ENCODE measurements at regions not wholly inside any gene's neighbourhood (a gene's known extent, or its start where the extent isn't known, plus 50 kb on each side); places are given as distances from the start of the nearest gene placed in this dataset.

- DNase-seq (ENCODE audit: low read depth) = no peak
These were observed 248.9 kb upstream of the FOXQ1 start for GRCh38 chr6:1062786-1063545.

- DNase-seq (ENCODE audit: low read depth) = no peak
These were observed 252.3 kb upstream of the FOXQ1 start for GRCh38 chr6:1059596-1059995.

- no peak for DNase-seq (ENCODE audit: low read depth)
These were observed 254.3 kb upstream of the FOXQ1 start for GRCh38 chr6:1057490-1058135.

GRCh38 chr6:1055015-1055921 is 256.6 kb upstream of the FOXQ1 start:
- DNase-seq (ENCODE audit: low read depth) = no peak

- DNase-seq (ENCODE audit: low read depth) = no peak
These were observed 257.3 kb upstream of the FOXQ1 start for GRCh38 chr6:1054653-1055014.

GRCh38 chr6:1053586-1053985 is 258.3 kb upstream of the FOXQ1 start:
- no peak for DNase-seq (ENCODE audit: low read depth)

- no peak for DNase-seq (ENCODE audit: low read depth)
These were observed 259.6 kb upstream of the FOXQ1 start for GRCh38 chr6:1052262-1052661.

GRCh38 chr6:1049900-1050299 is 262.0 kb upstream of the FOXQ1 start:
- no peak for DNase-seq (ENCODE audit: low read depth)

- no peak for DNase-seq (ENCODE audit: low read depth)
These were observed 262.7 kb upstream of the FOXQ1 start for GRCh38 chr6:1049170-1049569.

- no peak for DNase-seq (ENCODE audit: low read depth)
These were observed 263.8 kb upstream of the FOXQ1 start for GRCh38 chr6:1047981-1048541.

GRCh38 chr6:1045239-1045638 is 266.7 kb upstream of the FOXQ1 start:
- DNase-seq (ENCODE audit: low read depth) = no peak

- DNase-seq (ENCODE audit: low read depth) = no peak
These were observed 267.7 kb upstream of the FOXQ1 start for GRCh38 chr6:1044040-1044836.

GRCh38 chr6:1043458-1043836 is 268.5 kb upstream of the FOXQ1 start:
- peak; percentile 69 for DNase-seq (ENCODE audit: low read depth)

- DNase-seq (ENCODE audit: low read depth) = no peak
These were observed 269.1 kb upstream of the FOXQ1 start for GRCh38 chr6:1042583-1043457.

GRCh38 chr6:1040393-1040792 is 271.5 kb upstream of the FOXQ1 start:
- no peak for DNase-seq (ENCODE audit: low read depth)

- DNase-seq (ENCODE audit: low read depth) = no peak
These were observed 272.2 kb upstream of the FOXQ1 start for GRCh38 chr6:1039746-1040145.

- no peak for DNase-seq (ENCODE audit: low read depth)
These were observed 272.7 kb upstream of the FOXQ1 start for GRCh38 chr6:1039191-1039590.

- no peak for DNase-seq (ENCODE audit: low read depth)
These were observed 274.3 kb upstream of the FOXQ1 start for GRCh38 chr6:1037430-1038202.

GRCh38 chr6:1035401-1035800 is 276.5 kb upstream of the FOXQ1 start:
- no peak for DNase-seq (ENCODE audit: low read depth)

- DNase-seq (ENCODE audit: low read depth) = no peak
These were observed 280.2 kb upstream of the FOXQ1 start for GRCh38 chr6:1031720-1032119.

Data from GM04503 (cell line).